WTC11 (cell line): ENCODE measurements at regions not wholly inside any gene's neighbourhood (a gene's known extent, or its start where the extent isn't known, plus 50 kb on each side); places are given as distances from the start of the nearest gene placed in this dataset.

Experiments
- ATAC-seq: fragments of 200-7000 bp; cut with Tn5 transposase; 2 replicates; pipeline ENCODE4 v1.10.0; 2021; ENCODE audit warnings: mild to moderate bottlenecking, moderate library complexity
- CTCF ChIA-PET: fragments of 300-600 bp; sonication (Branson Sonifier 250); formaldehyde crosslinking; loops from one replicate; lab custom pipeline; 2021; ENCODE audit warnings: antibody characterized with exemption; lab: Charles Lee
- POLR2A ChIA-PET: fragments of 350-600 bp; sonication (Branson Sonifier 250); formaldehyde crosslinking; loops from one replicate; lab custom pipeline; 2021; ENCODE audit warnings: antibody characterized with exemption; lab: Charles Lee
- DNase-seq: peaks from one replicate; pipeline ENCODE4 v3.0.0; 2021; ENCODE audit warnings: low spot score
- H3K27ac Mint-ChIP-seq: 2 replicates; pipeline ENCODE4 v1.8.0; 2021; ENCODE audit warnings: mixed read lengths
- H3K27me3 Mint-ChIP-seq: 2 replicates; pipeline ENCODE4 v1.8.0; 2021; ENCODE audit warnings: low read depth, mild to moderate bottlenecking, moderate library complexity, mixed read lengths
- H3K36me3 Mint-ChIP-seq: 2 replicates; pipeline ENCODE4 v1.8.0; 2021; ENCODE audit warnings: mixed read lengths
- H3K4me1 Mint-ChIP-seq: 2 replicates; pipeline ENCODE4 v1.8.0; 2022; ENCODE audit warnings: mixed read lengths
- H3K4me3 Mint-ChIP-seq: 2 replicates; pipeline ENCODE4 v1.8.0; 2021; ENCODE audit warnings: mild to moderate bottlenecking, moderate library complexity, mixed read lengths
- H3K9me3 Mint-ChIP-seq: 2 replicates; pipeline ENCODE4 v1.8.0; 2021; ENCODE audit warnings: mixed read lengths
- ATF1 ChIP-seq: sonication (generic); formaldehyde crosslinking; IDR thresholded peaks from 2 replicates; pipeline ENCODE4 v1.8.1; 2023; ENCODE audit warnings: mild to moderate bottlenecking, moderate library complexity, missing genetic modification reagents
- CBFB ChIP-seq: sonication (generic); formaldehyde crosslinking; IDR thresholded peaks from 2 replicates; pipeline ENCODE4 v1.8.1; 2022; ENCODE audit warnings: mild to moderate bottlenecking, low read depth, missing genetic modification reagents
- ELF4 ChIP-seq: sonication (generic); formaldehyde crosslinking; IDR thresholded peaks from 2 replicates; pipeline ENCODE4 v1.8.1; 2022; ENCODE audit warnings: low read depth, mild to moderate bottlenecking, moderate library complexity, missing genetic modification reagents
- FOXJ3 ChIP-seq: sonication (generic); formaldehyde crosslinking; IDR thresholded peaks from 2 replicates; pipeline ENCODE4 v1.9.0; 2021; ENCODE audit warnings: missing genetic modification reagents, mild to moderate bottlenecking, borderline replicate concordance
- GRHL2 ChIP-seq: fragments of 250-450 bp; sonication (Bioruptor Pico); IDR thresholded peaks from 2 replicates; pipeline ENCODE4 v1.8.0; 2022; ENCODE audit warnings: mild to moderate bottlenecking, moderate library complexity; ENCODE audit not compliant: insufficient replicate concordance, severe bottlenecking
- GTF2I ChIP-seq: fragments of 250-450 bp; sonication (Bioruptor Pico); conservative IDR thresholded peaks from 2 replicates; pipeline ENCODE4 v1.4.0; 2021; ENCODE audit warnings: mild to moderate bottlenecking
- IRF1 ChIP-seq: sonication (generic); formaldehyde crosslinking; IDR thresholded peaks from 2 replicates; pipeline ENCODE4 v1.8.0; 2023; ENCODE audit warnings: missing genetic modification reagents
- MXD4 ChIP-seq: fragments of 250-450 bp; sonication (Bioruptor Pico); IDR thresholded peaks from 2 replicates; pipeline ENCODE4 v1.8.0; 2021; ENCODE audit warnings: mild to moderate bottlenecking, moderate library complexity, borderline replicate concordance
- MYBL2 ChIP-seq: sonication (generic); formaldehyde crosslinking; IDR thresholded peaks from 2 replicates; pipeline ENCODE4 v1.8.1; 2023; ENCODE audit warnings: mild to moderate bottlenecking, moderate library complexity, missing genetic modification reagents
- NR2C2 ChIP-seq: sonication (generic); formaldehyde crosslinking; IDR thresholded peaks from 2 replicates; pipeline ENCODE4 v1.8.0; 2022; ENCODE audit warnings: mild to moderate bottlenecking, missing genetic modification reagents
- PRRX2 ChIP-seq: fragments of 250-450 bp; sonication (Bioruptor Pico); IDR thresholded peaks from 2 replicates; pipeline ENCODE4 v1.8.0; 2021; ENCODE audit warnings: mild to moderate bottlenecking
- RORB ChIP-seq: fragments of 250-450 bp; sonication (Bioruptor Pico); IDR thresholded peaks from 2 replicates; pipeline ENCODE4 v1.9.0; 2021; ENCODE audit warnings: mild to moderate bottlenecking
- SMAD3 ChIP-seq: sonication (generic); formaldehyde crosslinking; IDR thresholded peaks from 2 replicates; pipeline ENCODE4 v1.8.0; 2022; ENCODE audit warnings: missing genetic modification reagents, mild to moderate bottlenecking, borderline replicate concordance
- STAT6 ChIP-seq: sonication (generic); formaldehyde crosslinking; conservative IDR thresholded peaks from 2 replicates; pipeline ENCODE4 v1.8.1; 2023; ENCODE audit warnings: mild to moderate bottlenecking, low read depth, missing genetic modification reagents, moderate library complexity
- TEAD4 ChIP-seq: sonication (generic); formaldehyde crosslinking; IDR thresholded peaks from 2 replicates; pipeline ENCODE4 v1.8.0; 2022; ENCODE audit warnings: mild to moderate bottlenecking, missing genetic modification reagents
- TP53 ChIP-seq: sonication (generic); formaldehyde crosslinking; IDR thresholded peaks from 2 replicates; pipeline ENCODE4 v1.8.1; 2023; ENCODE audit warnings: mild to moderate bottlenecking, missing genetic modification reagents
- ZBTB21 ChIP-seq: sonication (generic); formaldehyde crosslinking; IDR thresholded peaks from 2 replicates; pipeline ENCODE4 v1.8.1; 2023; ENCODE audit warnings: mild to moderate bottlenecking, missing genetic modification reagents, borderline replicate concordance
- ZMAT4 ChIP-seq: fragments of 250-450 bp; sonication (Bioruptor Pico); IDR thresholded peaks from 2 replicates; pipeline ENCODE4 v1.9.0; 2021; ENCODE audit warnings: mild to moderate bottlenecking
- ZNF121 ChIP-seq: sonication (generic); formaldehyde crosslinking; IDR thresholded peaks from 2 replicates; pipeline ENCODE4 v1.8.0; 2023; ENCODE audit warnings: missing genetic modification reagents
- ZNF232 ChIP-seq: sonication (generic); formaldehyde crosslinking; IDR thresholded peaks from 2 replicates; pipeline ENCODE4 v1.8.0; 2022; ENCODE audit warnings: mild to moderate bottlenecking, missing genetic modification reagents
- ZNF281 ChIP-seq: sonication (generic); formaldehyde crosslinking; IDR thresholded peaks from 2 replicates; pipeline ENCODE4 v1.8.0; 2023; ENCODE audit warnings: mild to moderate bottlenecking, missing genetic modification reagents
- ZNF396 ChIP-seq: fragments of 250-450 bp; sonication (Bioruptor Pico); IDR thresholded peaks from 2 replicates; pipeline ENCODE4 v1.8.0; 2021; ENCODE audit warnings: mild to moderate bottlenecking, moderate library complexity, borderline replicate concordance
- ZNF425 ChIP-seq: fragments of 250-450 bp; sonication (Bioruptor Pico); conservative IDR thresholded peaks from 2 replicates; pipeline ENCODE4 v1.9.0; 2021; ENCODE audit warnings: mild to moderate bottlenecking
- ZNF671 ChIP-seq: fragments of 250-450 bp; sonication (Bioruptor Pico); IDR thresholded peaks from 2 replicates; pipeline ENCODE4 v1.8.0; 2021; ENCODE audit warnings: mild to moderate bottlenecking

GRCh38 chr2:81195017-81195773 is 890.6 kb upstream of the LRRTM1 start:
- H3K4me3 Mint-ChIP-seq: no peak overlapping the region
- CTCF ChIA-PET: no interaction called here
- DNase-seq: no peak

GRCh38 chr2:81194581-81194980 is 890.0 kb upstream of the LRRTM1 start:
- no peak for ATAC-seq
- Mint-ChIP-seq H3K27ac (peak overlapping the region; percentile 20; the same call in 1 of the 2 replicates), H3K36me3 (peaks cover 3% of the 10 kb centered on the region; the same call in 1 of the 2 replicates), H3K4me1 (no peaks in the 10 kb centered on the region), H3K27me3 (no peaks in the 10 kb centered on the region), H3K9me3 (peaks cover 10% of the 10 kb centered on the region), H3K4me3 (no peak overlapping the region)
- ChIA-PET POLR2A (no interaction called here), CTCF (no interaction called here)
- DNase-seq: no peak
- TF ChIP-seq ZNF396 (CRISPR knock-in tag): no peak
- TF ChIP-seq ATF1 (CRISPR knock-in tag): no peak
- TF ChIP-seq ZNF281 (CRISPR knock-in tag): no peak
- no peak for TF ChIP-seq RORB (CRISPR knock-in tag)
- no peak for TF ChIP-seq ZNF671
- no peak for TF ChIP-seq NR2C2 (CRISPR knock-in tag)
- TF ChIP-seq SMAD3 (CRISPR knock-in tag): no peak
- no peak for TF ChIP-seq IRF1
- no peak for TF ChIP-seq ZMAT4 (CRISPR knock-in tag)
- no peak for TF ChIP-seq FOXJ3 (CRISPR knock-in tag)
- no peak for TF ChIP-seq GRHL2
- TF ChIP-seq ZNF232: no peak
- no peak for TF ChIP-seq ZNF425 (CRISPR knock-in tag)
- TF ChIP-seq CBFB: no peak
- no peak for TF ChIP-seq ZNF121 (CRISPR knock-in tag)
- no peak for TF ChIP-seq TEAD4 (CRISPR knock-in tag)
- TF ChIP-seq PRRX2 (CRISPR knock-in tag): no peak
- no peak for TF ChIP-seq MXD4 (CRISPR knock-in tag)

More at GRCh38 chr2:81195017-81195773, 890.6 kb upstream of the LRRTM1 start:
- Mint-ChIP-seq H3K4me1 (no peaks in the 10 kb centered on the region), H3K9me3 (peaks cover 10% of the 10 kb centered on the region), H3K27me3 (no peaks in the 10 kb centered on the region), H3K27ac (no peak overlapping the region), H3K36me3 (peaks cover 3% of the 10 kb centered on the region; the same call in 1 of the 2 replicates)
- POLR2A ChIA-PET: no interaction called here
- no peak for ATAC-seq
- no peak for TF ChIP-seq GTF2I (CRISPR knock-in tag)
- no peak for TF ChIP-seq TP53
- no peak for TF ChIP-seq ELF4
- no peak for TF ChIP-seq ZBTB21 (CRISPR knock-in tag)
- no peak for TF ChIP-seq STAT6
- TF ChIP-seq MYBL2: no peak
